Retina (tissue), 1 donor: ENCODE measurements at regions not wholly inside any gene's neighbourhood (a gene's known extent, or its start where the extent isn't known, plus 50 kb on each side); places are given as distances from the start of the nearest gene placed in this dataset.
A peak's percentile ranks its signal among the peaks of the same experiment; 100 is the strongest.
"Not testable (repeated sequence)": the region's sequence is repeated elsewhere in the genome, so short reads cannot be mapped to it uniquely, and the experiment has no call there.

Experiments used
- DNase-seq: peaks from one replicate; pipeline ENCODE4 v3.0.0-alpha.2; 2016

- no peak for DNase-seq
Observed at GRCh38 chr18:41899535-41899934, 55.5 kb upstream of the PIK3C3 start.

- DNase-seq: no peak
Observed at GRCh38 chr18:41893432-41893831, 61.6 kb upstream of the PIK3C3 start.

- no peak for DNase-seq
Observed at GRCh38 chr18:41887100-41887499, 67.9 kb upstream of the PIK3C3 start.

- DNase-seq: no peak
Observed at GRCh38 chr18:41886126-41886807, 68.8 kb upstream of the PIK3C3 start.

- no peak for DNase-seq
Observed at GRCh38 chr18:41881285-41881684, 73.7 kb upstream of the PIK3C3 start.

- DNase-seq: no peak
Observed at GRCh38 chr18:41879256-41879655, 75.8 kb upstream of the PIK3C3 start.

- DNase-seq: no peak
Observed at GRCh38 chr18:41875094-41875780, 79.8 kb upstream of the PIK3C3 start.

GRCh38 chr18:41873730-41874129, 81.3 kb upstream of the PIK3C3 start:
- DNase-seq: no peak

GRCh38 chr18:41872206-41872605, 82.8 kb upstream of the PIK3C3 start:
- no peak for DNase-seq

GRCh38 chr18:41871229-41872000, 83.6 kb upstream of the PIK3C3 start:
- DNase-seq: no peak

- no peak for DNase-seq
Observed at GRCh38 chr18:41870817-41871216, 84.2 kb upstream of the PIK3C3 start.

- DNase-seq: peak; percentile 2
Observed at GRCh38 chr18:41870191-41870590, 84.8 kb upstream of the PIK3C3 start.

GRCh38 chr18:41865796-41866195, 89.2 kb upstream of the PIK3C3 start:
- not testable (repeated sequence) for DNase-seq

GRCh38 chr18:41864216-41864615, 90.8 kb upstream of the PIK3C3 start:
- DNase-seq: no peak

GRCh38 chr18:41862921-41863320, 92.1 kb upstream of the PIK3C3 start:
- DNase-seq: no peak

- no peak for DNase-seq
Observed at GRCh38 chr18:41860987-41861386, 94.0 kb upstream of the PIK3C3 start.

GRCh38 chr18:41858761-41859555, 96.1 kb upstream of the PIK3C3 start:
- no peak for DNase-seq

- no peak for DNase-seq
Observed at GRCh38 chr18:41853280-41853679, 101.8 kb upstream of the PIK3C3 start.

- DNase-seq: no peak
Observed at GRCh38 chr18:41850781-41851180, 104.3 kb upstream of the PIK3C3 start.

GRCh38 chr18:41849632-41850031, 105.4 kb upstream of the PIK3C3 start:
- no peak for DNase-seq

GRCh38 chr18:41845563-41845962, 109.5 kb upstream of the PIK3C3 start:
- no peak for DNase-seq

GRCh38 chr18:41842886-41843285, 112.1 kb upstream of the PIK3C3 start:
- no peak for DNase-seq
